ENCODE measurements at regions not wholly inside any gene's neighbourhood (a gene's known extent, or its start where the extent isn't known, plus 50 kb on each side); places are given as distances from the start of the nearest gene placed in this dataset.

DNA sequence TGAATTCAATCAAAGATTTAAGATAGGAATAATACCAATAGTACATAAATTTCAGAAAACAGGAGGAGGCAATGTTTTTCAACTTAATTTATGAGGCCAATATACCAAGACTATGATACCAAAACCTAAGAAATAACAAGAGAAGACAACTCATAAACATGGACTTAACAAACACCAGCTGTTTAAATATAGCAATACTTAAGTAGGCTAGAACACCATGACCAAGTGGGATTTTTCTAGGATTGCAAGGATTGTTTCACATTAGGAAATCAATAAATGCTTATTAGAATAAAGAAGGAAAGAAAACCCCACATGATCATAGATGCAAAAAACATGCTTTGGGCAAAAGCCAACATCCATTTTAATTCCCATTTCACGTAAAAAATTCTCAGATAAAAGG lies 355.1 kb downstream of the EPM2A start:
- Histone ChIP-seq H3K4me1 (ENCODE audit: insufficient read depth, low read length) (no peaks in the 10 kb centered on the region), H2AFZ (ENCODE audit: low read length) (no peak overlapping the region), H3K36me3 (replicated peaks in 1 of 2; ENCODE audit: control insufficient read depth in 1 of 2, insufficient read depth in 2 of 2, low read length in 2 of 2) (no peaks in the 10 kb centered on the region), H4K20me1 (ENCODE audit: insufficient read depth, low read length) (no peaks in the 10 kb centered on the region), H3K4me3 (replicated peaks in 1 of 3; ENCODE audit: insufficient read depth in 1 of 3, low read depth in 2 of 3, low read length in 3 of 3) (no peak overlapping the region), H3K27me3 (ENCODE audit: control insufficient read depth in 1 of 2, insufficient read depth in 2 of 2, low read length in 2 of 2) (no peaks in the 10 kb centered on the region), H3K4me2 (ENCODE audit: low read depth, low read length) (no peak overlapping the region), H3K9ac (ENCODE audit: insufficient read depth, low read depth, low read length) (no peak overlapping the region), H3K27ac (ENCODE audit: extremely low read length, insufficient read depth, low read length) (no peak overlapping the region), H3K9me3 (ENCODE audit: low read length) (peaks cover 7% of the 10 kb centered on the region), H3K79me2 (ENCODE audit: insufficient read depth, low read length) (no peaks in the 10 kb centered on the region)
- DNase-seq (ENCODE audit: low spot score) (no peak), ATAC-seq (no peak), FAIRE-seq (no peak)
- in situ Hi-C loops (cut with HindIII; ENCODE audit: extremely low pct_ligation_motif_present, low pct_unique_long_range_greater_than_20kb) = no loop called here
- ChIA-PET POLR2A (no interaction called here), CTCF (ENCODE audit: low intra/inter-chr PET ratio, low total read pairs) (no interaction called here)
- 12% methylated on average over 1 of the region's 1 CpG for WGBS (ENCODE audit: low lambda C conversion rate)
- intact Hi-C loops (cut with micrococcal nuclease; ENCODE audit: unreplicated experiment) = no loop called here
- no TSS peak for BruUV-seq (replicated peaks)
- TF ChIP-seq RARA (CRISPR knock-in tag; IDR thresholded peaks at IDR 0.05) (no peak), ZNF350 (CRISPR knock-in tag; IDR thresholded peaks at IDR 0.05; ENCODE audit: borderline replicate concordance, low read depth) (no peak), HES4 (CRISPR knock-in tag; IDR thresholded peaks at IDR 0.05; ENCODE audit: borderline replicate concordance) (no peak), PHF21A (CRISPR knock-in tag; IDR thresholded peaks at IDR 0.05) (no peak), HNRNPK (IDR thresholded peaks at IDR 0.05; ENCODE audit: low read depth, low read length, poor library complexity, severe bottlenecking) (no peak)
- TF ChIP-seq, protein P1, sequence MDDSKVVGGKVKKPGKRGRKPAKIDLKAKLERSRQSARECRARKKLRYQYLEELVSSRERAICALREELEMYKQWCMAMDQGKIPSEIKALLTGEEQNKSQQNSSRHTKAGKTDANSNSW (CRISPR knock-in tag; IDR thresholded peaks at IDR 0.05; ENCODE audit: borderline replicate concordance) = no peak
- TF ChIP-seq, protein P2, sequence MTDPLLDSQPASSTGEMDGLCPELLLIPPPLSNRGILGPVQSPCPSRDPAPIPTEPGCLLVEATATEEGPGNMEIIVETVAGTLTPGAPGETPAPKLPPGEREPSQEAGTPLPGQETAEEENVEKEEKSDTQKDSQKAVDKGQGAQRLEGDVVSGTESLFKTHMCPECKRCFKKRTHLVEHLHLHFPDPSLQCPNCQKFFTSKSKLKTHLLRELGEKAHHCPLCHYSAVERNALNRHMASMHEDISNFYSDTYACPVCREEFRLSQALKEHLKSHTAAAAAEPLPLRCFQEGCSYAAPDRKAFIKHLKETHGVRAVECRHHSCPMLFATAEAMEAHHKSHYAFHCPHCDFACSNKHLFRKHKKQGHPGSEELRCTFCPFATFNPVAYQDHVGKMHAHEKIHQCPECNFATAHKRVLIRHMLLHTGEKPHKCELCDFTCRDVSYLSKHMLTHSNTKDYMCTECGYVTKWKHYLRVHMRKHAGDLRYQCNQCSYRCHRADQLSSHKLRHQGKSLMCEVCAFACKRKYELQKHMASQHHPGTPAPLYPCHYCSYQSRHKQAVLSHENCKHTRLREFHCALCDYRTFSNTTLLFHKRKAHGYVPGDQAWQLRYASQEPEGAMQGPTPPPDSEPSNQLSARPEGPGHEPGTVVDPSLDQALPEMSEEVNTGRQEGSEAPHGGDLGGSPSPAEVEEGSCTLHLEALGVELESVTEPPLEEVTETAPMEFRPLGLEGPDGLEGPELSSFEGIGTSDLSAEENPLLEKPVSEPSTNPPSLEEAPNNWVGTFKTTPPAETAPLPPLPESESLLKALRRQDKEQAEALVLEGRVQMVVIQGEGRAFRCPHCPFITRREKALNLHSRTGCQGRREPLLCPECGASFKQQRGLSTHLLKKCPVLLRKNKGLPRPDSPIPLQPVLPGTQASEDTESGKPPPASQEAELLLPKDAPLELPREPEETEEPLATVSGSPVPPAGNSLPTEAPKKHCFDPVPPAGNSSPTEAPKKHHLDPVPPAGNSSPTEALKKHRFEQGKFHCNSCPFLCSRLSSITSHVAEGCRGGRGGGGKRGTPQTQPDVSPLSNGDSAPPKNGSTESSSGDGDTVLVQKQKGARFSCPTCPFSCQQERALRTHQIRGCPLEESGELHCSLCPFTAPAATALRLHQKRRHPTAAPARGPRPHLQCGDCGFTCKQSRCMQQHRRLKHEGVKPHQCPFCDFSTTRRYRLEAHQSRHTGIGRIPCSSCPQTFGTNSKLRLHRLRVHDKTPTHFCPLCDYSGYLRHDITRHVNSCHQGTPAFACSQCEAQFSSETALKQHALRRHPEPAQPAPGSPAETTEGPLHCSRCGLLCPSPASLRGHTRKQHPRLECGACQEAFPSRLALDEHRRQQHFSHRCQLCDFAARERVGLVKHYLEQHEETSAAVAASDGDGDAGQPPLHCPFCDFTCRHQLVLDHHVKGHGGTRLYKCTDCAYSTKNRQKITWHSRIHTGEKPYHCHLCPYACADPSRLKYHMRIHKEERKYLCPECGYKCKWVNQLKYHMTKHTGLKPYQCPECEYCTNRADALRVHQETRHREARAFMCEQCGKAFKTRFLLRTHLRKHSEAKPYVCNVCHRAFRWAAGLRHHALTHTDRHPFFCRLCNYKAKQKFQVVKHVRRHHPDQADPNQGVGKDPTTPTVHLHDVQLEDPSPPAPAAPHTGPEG (CRISPR knock-in tag; IDR thresholded peaks at IDR 0.05) = no peak
- TF ChIP-seq, protein P3, sequence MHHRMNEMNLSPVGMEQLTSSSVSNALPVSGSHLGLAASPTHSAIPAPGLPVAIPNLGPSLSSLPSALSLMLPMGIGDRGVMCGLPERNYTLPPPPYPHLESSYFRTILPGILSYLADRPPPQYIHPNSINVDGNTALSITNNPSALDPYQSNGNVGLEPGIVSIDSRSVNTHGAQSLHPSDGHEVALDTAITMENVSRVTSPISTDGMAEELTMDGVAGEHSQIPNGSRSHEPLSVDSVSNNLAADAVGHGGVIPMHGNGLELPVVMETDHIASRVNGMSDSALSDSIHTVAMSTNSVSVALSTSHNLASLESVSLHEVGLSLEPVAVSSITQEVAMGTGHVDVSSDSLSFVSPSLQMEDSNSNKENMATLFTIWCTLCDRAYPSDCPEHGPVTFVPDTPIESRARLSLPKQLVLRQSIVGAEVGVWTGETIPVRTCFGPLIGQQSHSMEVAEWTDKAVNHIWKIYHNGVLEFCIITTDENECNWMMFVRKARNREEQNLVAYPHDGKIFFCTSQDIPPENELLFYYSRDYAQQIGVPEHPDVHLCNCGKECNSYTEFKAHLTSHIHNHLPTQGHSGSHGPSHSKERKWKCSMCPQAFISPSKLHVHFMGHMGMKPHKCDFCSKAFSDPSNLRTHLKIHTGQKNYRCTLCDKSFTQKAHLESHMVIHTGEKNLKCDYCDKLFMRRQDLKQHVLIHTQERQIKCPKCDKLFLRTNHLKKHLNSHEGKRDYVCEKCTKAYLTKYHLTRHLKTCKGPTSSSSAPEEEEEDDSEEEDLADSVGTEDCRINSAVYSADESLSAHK (CRISPR knock-in tag; IDR thresholded peaks at IDR 0.05; ENCODE audit: borderline replicate concordance) = no peak
- TF ChIP-seq, protein P4, sequence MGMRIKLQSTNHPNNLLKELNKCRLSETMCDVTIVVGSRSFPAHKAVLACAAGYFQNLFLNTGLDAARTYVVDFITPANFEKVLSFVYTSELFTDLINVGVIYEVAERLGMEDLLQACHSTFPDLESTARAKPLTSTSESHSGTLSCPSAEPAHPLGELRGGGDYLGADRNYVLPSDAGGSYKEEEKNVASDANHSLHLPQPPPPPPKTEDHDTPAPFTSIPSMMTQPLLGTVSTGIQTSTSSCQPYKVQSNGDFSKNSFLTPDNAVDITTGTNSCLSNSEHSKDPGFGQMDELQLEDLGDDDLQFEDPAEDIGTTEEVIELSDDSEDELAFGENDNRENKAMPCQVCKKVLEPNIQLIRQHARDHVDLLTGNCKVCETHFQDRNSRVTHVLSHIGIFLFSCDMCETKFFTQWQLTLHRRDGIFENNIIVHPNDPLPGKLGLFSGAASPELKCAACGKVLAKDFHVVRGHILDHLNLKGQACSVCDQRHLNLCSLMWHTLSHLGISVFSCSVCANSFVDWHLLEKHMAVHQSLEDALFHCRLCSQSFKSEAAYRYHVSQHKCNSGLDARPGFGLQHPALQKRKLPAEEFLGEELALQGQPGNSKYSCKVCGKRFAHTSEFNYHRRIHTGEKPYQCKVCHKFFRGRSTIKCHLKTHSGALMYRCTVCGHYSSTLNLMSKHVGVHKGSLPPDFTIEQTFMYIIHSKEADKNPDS (CRISPR knock-in tag; IDR thresholded peaks at IDR 0.05) = no peak

Measured in HepG2 (cell line).